ENCODE measurements at regions not wholly inside any gene's neighbourhood (a gene's known extent, or its start where the extent isn't known, plus 50 kb on each side); places are given as distances from the start of the nearest gene placed in this dataset.

DNA sequence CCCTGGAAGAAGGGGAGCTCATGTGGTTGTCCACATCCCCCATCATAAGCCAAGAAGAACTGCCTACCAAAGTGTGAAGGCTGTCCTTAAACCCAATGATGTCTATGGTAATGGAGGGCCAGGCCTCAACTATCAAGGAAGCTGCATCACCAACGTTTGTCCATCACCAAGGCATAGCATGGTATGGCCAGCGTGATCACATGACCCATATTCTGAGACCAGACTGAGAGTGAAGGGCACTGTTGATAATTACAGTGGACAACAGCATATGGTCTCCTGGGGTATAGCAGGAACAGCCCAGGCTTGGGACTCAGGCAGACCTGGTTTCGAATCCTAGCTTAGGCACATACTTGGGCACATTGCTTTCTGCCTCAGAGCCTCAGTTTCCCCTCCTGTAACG, 218.2 kb upstream of the RREB1 start:
- H3K4me3 ChIP-seq (ENCODE audit: low read depth, low read length) = no peak overlapping the region
- TF ChIP-seq, protein P1, sequence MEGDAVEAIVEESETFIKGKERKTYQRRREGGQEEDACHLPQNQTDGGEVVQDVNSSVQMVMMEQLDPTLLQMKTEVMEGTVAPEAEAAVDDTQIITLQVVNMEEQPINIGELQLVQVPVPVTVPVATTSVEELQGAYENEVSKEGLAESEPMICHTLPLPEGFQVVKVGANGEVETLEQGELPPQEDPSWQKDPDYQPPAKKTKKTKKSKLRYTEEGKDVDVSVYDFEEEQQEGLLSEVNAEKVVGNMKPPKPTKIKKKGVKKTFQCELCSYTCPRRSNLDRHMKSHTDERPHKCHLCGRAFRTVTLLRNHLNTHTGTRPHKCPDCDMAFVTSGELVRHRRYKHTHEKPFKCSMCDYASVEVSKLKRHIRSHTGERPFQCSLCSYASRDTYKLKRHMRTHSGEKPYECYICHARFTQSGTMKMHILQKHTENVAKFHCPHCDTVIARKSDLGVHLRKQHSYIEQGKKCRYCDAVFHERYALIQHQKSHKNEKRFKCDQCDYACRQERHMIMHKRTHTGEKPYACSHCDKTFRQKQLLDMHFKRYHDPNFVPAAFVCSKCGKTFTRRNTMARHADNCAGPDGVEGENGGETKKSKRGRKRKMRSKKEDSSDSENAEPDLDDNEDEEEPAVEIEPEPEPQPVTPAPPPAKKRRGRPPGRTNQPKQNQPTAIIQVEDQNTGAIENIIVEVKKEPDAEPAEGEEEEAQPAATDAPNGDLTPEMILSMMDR (IDR thresholded peaks at IDR 0.05; ENCODE audit: insufficient read depth, low read depth, low read length) = no peak
- DNase-seq (ENCODE audit: low read depth) = no peak

DNA sequence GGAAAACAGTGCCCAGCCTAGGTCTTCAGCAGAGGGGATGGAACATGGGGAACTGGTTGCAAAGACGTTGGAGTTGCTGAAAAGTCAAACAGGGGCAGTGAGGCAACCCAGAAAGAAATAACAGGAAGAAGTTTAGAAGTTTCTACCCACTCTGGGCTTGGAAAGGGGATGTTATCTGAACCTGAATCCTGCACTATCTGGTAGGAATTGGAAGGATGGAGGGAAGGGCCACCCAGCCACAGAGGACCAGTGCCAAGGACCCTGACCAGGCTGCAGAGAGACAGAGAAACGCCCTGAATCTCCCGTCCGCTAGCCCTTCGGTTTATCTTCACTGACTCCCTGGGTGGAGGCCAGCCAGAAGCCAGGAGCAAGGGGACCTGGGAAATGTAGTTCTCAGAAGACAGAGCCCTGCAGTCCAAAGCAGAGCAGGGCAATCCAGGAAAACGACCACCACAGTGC, 217.3 kb upstream of the RREB1 start:
- H3K4me3 ChIP-seq (ENCODE audit: low read depth, low read length) = no peak overlapping the region
- no peak for DNase-seq (ENCODE audit: low read depth)
- TF ChIP-seq, protein P1 (IDR thresholded peaks at IDR 0.05; ENCODE audit: insufficient read depth, low read depth, low read length) = no peak

DNA sequence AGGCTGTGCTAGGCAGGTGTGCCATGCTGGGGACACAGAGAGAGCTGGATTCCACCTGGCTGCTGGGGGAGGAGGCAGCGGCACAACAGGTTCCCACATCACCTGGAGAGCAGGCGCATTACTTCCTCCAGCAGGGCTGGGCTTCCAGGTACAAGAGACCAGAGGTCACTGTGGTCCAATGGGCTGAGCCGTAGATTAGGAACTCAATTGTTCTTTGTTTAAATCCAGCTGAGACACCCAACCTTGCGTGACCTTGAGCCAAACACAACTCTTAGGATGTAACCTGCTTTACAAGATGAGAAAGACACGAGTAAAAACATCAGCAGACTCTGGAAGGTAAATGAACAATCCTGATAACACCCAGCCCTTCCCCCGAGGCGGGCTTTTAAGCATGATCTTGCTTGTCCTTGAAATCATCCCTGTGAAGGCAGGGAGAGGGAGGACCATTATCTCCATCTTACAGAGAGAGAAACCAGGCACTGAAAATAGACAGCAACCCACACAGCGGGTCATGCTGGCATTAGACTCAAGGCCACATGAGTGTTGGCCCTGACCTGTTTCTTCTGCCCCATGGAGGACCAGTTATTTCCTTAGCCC, 216.5 kb upstream of the RREB1 start:
- TF ChIP-seq, protein P1 (IDR thresholded peaks at IDR 0.05; ENCODE audit: insufficient read depth, low read depth, low read length) = no peak
- no peak overlapping the region for H3K4me3 ChIP-seq (ENCODE audit: low read depth, low read length)
- DNase-seq (ENCODE audit: low read depth) = no peak

DNA sequence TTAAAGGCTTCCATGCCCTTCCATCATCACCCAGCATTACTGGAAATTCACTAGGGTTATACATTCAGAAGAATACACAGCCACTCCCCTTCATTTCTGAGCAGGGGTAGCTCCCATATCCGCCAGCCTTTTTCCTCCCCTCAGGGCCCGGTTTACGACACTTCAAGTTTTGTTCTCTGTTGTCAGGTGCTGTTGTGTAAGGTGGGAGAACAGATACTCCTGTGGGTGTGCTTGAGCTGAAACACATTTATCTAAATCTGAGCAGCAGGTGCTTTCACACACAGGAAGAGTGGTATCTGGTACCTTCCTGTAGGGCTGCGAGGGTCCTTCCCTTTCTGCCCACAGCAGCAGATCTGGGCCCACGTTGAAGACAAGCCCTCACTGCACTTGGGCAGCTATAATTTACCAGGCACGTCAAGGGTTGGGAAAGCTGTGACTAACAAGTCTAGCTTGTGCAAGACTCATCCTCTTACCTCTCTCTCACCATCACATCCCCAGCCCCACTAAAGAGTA, 215.8 kb upstream of the RREB1 start:
- TF ChIP-seq, protein P1 (IDR thresholded peaks at IDR 0.05; ENCODE audit: insufficient read depth, low read depth, low read length) = no peak
- no peak for DNase-seq (ENCODE audit: low read depth)
- no peak overlapping the region for H3K4me3 ChIP-seq (ENCODE audit: low read depth, low read length)

DNA sequence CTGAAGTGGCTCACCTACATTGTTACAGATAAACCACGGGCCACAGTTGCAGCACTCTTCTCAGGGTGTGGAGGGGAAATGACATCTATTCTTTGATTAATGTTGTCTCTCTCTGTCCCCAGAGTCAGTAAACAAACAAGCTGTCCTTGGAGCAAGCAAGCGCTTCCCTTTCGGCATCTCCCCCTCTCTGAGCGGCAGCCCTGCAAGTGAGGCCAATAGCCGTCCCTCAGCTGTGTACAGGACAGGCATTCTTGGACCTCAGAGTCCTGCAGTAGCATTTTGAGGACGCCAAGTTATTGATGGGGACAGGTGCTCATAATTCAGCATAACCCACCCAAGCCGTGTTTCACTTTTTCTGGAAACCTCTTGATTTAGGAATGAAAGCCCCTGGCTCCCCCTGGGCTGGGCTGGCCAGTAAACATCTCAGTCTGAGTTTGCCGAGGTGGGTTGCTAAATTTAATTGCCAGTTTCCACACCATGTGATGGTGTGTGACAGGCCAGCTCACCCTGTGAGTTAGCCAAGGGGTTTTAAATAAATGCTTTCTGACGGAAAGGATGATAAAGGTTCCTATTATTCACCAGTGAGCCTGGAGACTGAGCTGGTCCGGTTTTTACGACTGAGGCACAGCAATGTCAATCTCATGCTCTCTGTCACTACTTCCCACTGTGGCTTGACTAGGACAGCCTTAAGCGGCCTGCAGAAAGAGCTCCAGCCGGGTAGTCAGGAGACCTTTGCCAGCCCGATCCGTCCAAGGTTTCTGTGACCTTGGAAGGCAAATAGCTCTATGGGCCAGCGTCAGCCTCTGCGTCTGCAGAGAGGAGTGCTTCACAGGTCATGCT, 214.8 kb upstream of the RREB1 start:
- DNase-seq (ENCODE audit: low read depth) = no peak
- H3K4me3 ChIP-seq (ENCODE audit: low read depth, low read length) = no peak overlapping the region
- TF ChIP-seq, protein P1 (IDR thresholded peaks at IDR 0.05; ENCODE audit: insufficient read depth, low read depth, low read length) = no peak

DNA sequence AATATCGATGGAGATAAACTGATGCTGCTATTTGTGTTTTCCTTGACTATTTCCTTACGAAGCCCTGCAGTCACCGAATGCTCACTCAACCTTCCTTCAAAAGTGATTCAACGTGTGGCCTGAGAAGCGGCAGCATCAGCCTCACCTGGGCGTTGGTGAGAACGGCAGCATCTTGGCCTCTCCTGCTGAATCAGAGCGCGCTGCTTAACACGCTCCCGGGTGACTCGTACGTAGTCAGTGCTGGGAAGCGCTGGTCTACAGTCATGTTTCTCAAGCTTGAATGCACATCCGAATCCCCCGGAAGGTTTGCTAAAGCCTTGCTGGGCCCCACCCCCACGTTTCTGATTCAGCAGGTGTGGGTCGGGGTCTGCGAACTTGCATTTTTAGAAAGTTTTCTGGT, 214.1 kb upstream of the RREB1 start:
- TF ChIP-seq, protein P1 (IDR thresholded peaks at IDR 0.05; ENCODE audit: insufficient read depth, low read depth, low read length) = no peak
- H3K4me3 ChIP-seq (ENCODE audit: low read depth, low read length) = no peak overlapping the region
- no peak for DNase-seq (ENCODE audit: low read depth)

Data from fibroblast of villous mesenchyme (primary cell).